ENCODE measurements at regions not wholly inside any gene's neighbourhood (a gene's known extent, or its start where the extent isn't known, plus 50 kb on each side); places are given as distances from the start of the nearest gene placed in this dataset.

- Histone ChIP-seq H3K27me3 (ENCODE audit: control insufficient read depth, insufficient read depth, low read length) (no peaks in the 10 kb centered on the region), H3K36me3 (ENCODE audit: control insufficient read depth, insufficient read depth, low read length) (no peaks in the 10 kb centered on the region), H3K4me3 (ENCODE audit: low read depth, low read length) (no peak overlapping the region), H3K4me1 (ENCODE audit: control insufficient read depth, insufficient read depth, low read length) (peaks cover 8% of the 10 kb centered on the region), H3K27ac (ENCODE audit: low read depth, low read length) (no peak overlapping the region), H3K9me3 (ENCODE audit: control insufficient read depth, insufficient read depth, low read length) (no peaks in the 10 kb centered on the region)
- WGBS (ENCODE audit: insufficient coverage): 82% methylated on average over 11 of the region's 19 CpGs
- DNase-seq (ENCODE audit: low read depth in 4 of 6, low spot score in 6 of 6): peak in 2 of 6 donors; percentile 45 to 67
Measured at GRCh38 chr6:166770216-166771116, 143.4 kb upstream of the RPS6KA2 start.

- Histone ChIP-seq H3K9me3 (ENCODE audit: control insufficient read depth, insufficient read depth, low read length) (no peaks in the 10 kb centered on the region), H3K36me3 (ENCODE audit: control insufficient read depth, insufficient read depth, low read length) (peaks cover 7% of the 10 kb centered on the region), H3K4me3 (ENCODE audit: low read depth, low read length) (no peak overlapping the region), H3K27ac (ENCODE audit: low read depth, low read length) (no peak overlapping the region), H3K27me3 (ENCODE audit: control insufficient read depth, insufficient read depth, low read length) (no peaks in the 10 kb centered on the region), H3K4me1 (ENCODE audit: control insufficient read depth, insufficient read depth, low read length) (peaks cover 6% of the 10 kb centered on the region)
- no peak for DNase-seq (ENCODE audit: low read depth in 4 of 6, low spot score in 6 of 6)
- 96% methylated on average over 7 of the region's 7 CpGs for WGBS (ENCODE audit: insufficient coverage)
Measured at GRCh38 chr6:166769648-166770047, 142.6 kb upstream of the RPS6KA2 start.

GRCh38 chr6:166768761-166769160 is 141.7 kb upstream of the RPS6KA2 start:
- no peak overlapping the region for H3K27ac ChIP-seq (ENCODE audit: low read depth, low read length)
- no peak overlapping the region for H3K4me3 ChIP-seq (ENCODE audit: low read depth, low read length)
- H3K4me1 ChIP-seq (ENCODE audit: control insufficient read depth, insufficient read depth, low read length): peaks cover 6% of the 10 kb centered on the region
- DNase-seq (ENCODE audit: low read depth in 4 of 6, low spot score in 6 of 6): no peak
- WGBS (ENCODE audit: insufficient coverage): 92% methylated on average over 8 of the region's 8 CpGs
- H3K27me3 ChIP-seq (ENCODE audit: control insufficient read depth, insufficient read depth, low read length): no peaks in the 10 kb centered on the region
- H3K9me3 ChIP-seq (ENCODE audit: control insufficient read depth, insufficient read depth, low read length): no peaks in the 10 kb centered on the region
- peaks cover 15% of the 10 kb centered on the region for H3K36me3 ChIP-seq (ENCODE audit: control insufficient read depth, insufficient read depth, low read length)

GRCh38 chr6:166767230-166767629 is 140.2 kb upstream of the RPS6KA2 start:
- H3K9me3 ChIP-seq (ENCODE audit: control insufficient read depth, insufficient read depth, low read length): no peaks in the 10 kb centered on the region
- peaks cover 6% of the 10 kb centered on the region for H3K4me1 ChIP-seq (ENCODE audit: control insufficient read depth, insufficient read depth, low read length)
- H3K36me3 ChIP-seq (ENCODE audit: control insufficient read depth, insufficient read depth, low read length): peaks cover 15% of the 10 kb centered on the region
- DNase-seq (ENCODE audit: low read depth in 4 of 6, low spot score in 6 of 6): no peak
- H3K4me3 ChIP-seq (ENCODE audit: low read depth, low read length): no peak overlapping the region
- 83% methylated on average over 13 of the region's 16 CpGs for WGBS (ENCODE audit: insufficient coverage)
- H3K27ac ChIP-seq (ENCODE audit: low read depth, low read length): no peak overlapping the region
- H3K27me3 ChIP-seq (ENCODE audit: control insufficient read depth, insufficient read depth, low read length): no peaks in the 10 kb centered on the region

GRCh38 chr6:166766769-166767168 is 139.7 kb upstream of the RPS6KA2 start:
- no peak for DNase-seq (ENCODE audit: low read depth in 4 of 6, low spot score in 6 of 6)
- Histone ChIP-seq H3K27me3 (ENCODE audit: control insufficient read depth, insufficient read depth, low read length) (no peaks in the 10 kb centered on the region), H3K4me1 (ENCODE audit: control insufficient read depth, insufficient read depth, low read length) (peaks cover 6% of the 10 kb centered on the region), H3K4me3 (ENCODE audit: low read depth, low read length) (no peak overlapping the region), H3K36me3 (ENCODE audit: control insufficient read depth, insufficient read depth, low read length) (peaks cover 15% of the 10 kb centered on the region), H3K27ac (ENCODE audit: low read depth, low read length) (no peak overlapping the region), H3K9me3 (ENCODE audit: control insufficient read depth, insufficient read depth, low read length) (no peaks in the 10 kb centered on the region)
- WGBS (ENCODE audit: insufficient coverage): 69% methylated on average over 10 of the region's 10 CpGs

GRCh38 chr6:166765234-166765541 is 138.1 kb upstream of the RPS6KA2 start:
- 100% methylated on average over 3 of the region's 14 CpGs for WGBS (ENCODE audit: insufficient coverage)
- Histone ChIP-seq H3K4me1 (ENCODE audit: control insufficient read depth, insufficient read depth, low read length) (peaks cover 6% of the 10 kb centered on the region), H3K27ac (ENCODE audit: low read depth, low read length) (no peak overlapping the region), H3K9me3 (ENCODE audit: control insufficient read depth, insufficient read depth, low read length) (no peaks in the 10 kb centered on the region), H3K36me3 (ENCODE audit: control insufficient read depth, insufficient read depth, low read length) (peaks cover 15% of the 10 kb centered on the region), H3K27me3 (ENCODE audit: control insufficient read depth, insufficient read depth, low read length) (no peaks in the 10 kb centered on the region), H3K4me3 (ENCODE audit: low read depth, low read length) (no peak overlapping the region)
- no peak for DNase-seq (ENCODE audit: low read depth in 4 of 6, low spot score in 6 of 6)

- H3K4me3 ChIP-seq (ENCODE audit: low read depth, low read length): no peak overlapping the region
- no peak for DNase-seq (ENCODE audit: low read depth in 4 of 6, low spot score in 6 of 6)
- WGBS (ENCODE audit: insufficient coverage): 96% methylated on average over 24 of the region's 24 CpGs
- H3K9me3 ChIP-seq (ENCODE audit: control insufficient read depth, insufficient read depth, low read length): no peaks in the 10 kb centered on the region
- no peaks in the 10 kb centered on the region for H3K27me3 ChIP-seq (ENCODE audit: control insufficient read depth, insufficient read depth, low read length)
- H3K4me1 ChIP-seq (ENCODE audit: control insufficient read depth, insufficient read depth, low read length): peaks cover 6% of the 10 kb centered on the region
- H3K36me3 ChIP-seq (ENCODE audit: control insufficient read depth, insufficient read depth, low read length): peaks cover 15% of the 10 kb centered on the region
- no peak overlapping the region for H3K27ac ChIP-seq (ENCODE audit: low read depth, low read length)
Measured at GRCh38 chr6:166764473-166765233, 137.6 kb upstream of the RPS6KA2 start.

GRCh38 chr6:166763606-166764472 is 136.8 kb upstream of the RPS6KA2 start:
- no peak overlapping the region for H3K27ac ChIP-seq (ENCODE audit: low read depth, low read length)
- DNase-seq (ENCODE audit: low read depth in 4 of 6, low spot score in 6 of 6): no peak

GRCh38 chr6:166761801-166762200 is 134.8 kb upstream of the RPS6KA2 start:
- H3K4me3 ChIP-seq (ENCODE audit: low read depth, low read length): no peak overlapping the region
- H3K9me3 ChIP-seq (ENCODE audit: control insufficient read depth, insufficient read depth, low read length): no peaks in the 10 kb centered on the region
- H3K36me3 ChIP-seq (ENCODE audit: control insufficient read depth, insufficient read depth, low read length): peaks cover 15% of the 10 kb centered on the region
- no peaks in the 10 kb centered on the region for H3K27me3 ChIP-seq (ENCODE audit: control insufficient read depth, insufficient read depth, low read length)
- WGBS (ENCODE audit: insufficient coverage): 86% methylated on average over 7 of the region's 9 CpGs
- no peak for DNase-seq (ENCODE audit: low read depth in 4 of 6, low spot score in 6 of 6)
- peaks cover 15% of the 10 kb centered on the region for H3K4me1 ChIP-seq (ENCODE audit: control insufficient read depth, insufficient read depth, low read length)
- H3K27ac ChIP-seq (ENCODE audit: low read depth, low read length): no peak overlapping the region

More at GRCh38 chr6:166763606-166764472, 136.8 kb upstream of the RPS6KA2 start:
- no peak overlapping the region for H3K4me3 ChIP-seq (ENCODE audit: low read depth, low read length)
- no peaks in the 10 kb centered on the region for H3K27me3 ChIP-seq (ENCODE audit: control insufficient read depth, insufficient read depth, low read length)
- H3K9me3 ChIP-seq (ENCODE audit: control insufficient read depth, insufficient read depth, low read length): no peaks in the 10 kb centered on the region
- WGBS (ENCODE audit: insufficient coverage): 87% methylated on average over 36 of the region's 37 CpGs
- H3K36me3 ChIP-seq (ENCODE audit: control insufficient read depth, insufficient read depth, low read length): peaks cover 15% of the 10 kb centered on the region
- peaks cover 6% of the 10 kb centered on the region for H3K4me1 ChIP-seq (ENCODE audit: control insufficient read depth, insufficient read depth, low read length)
